Stimulated activated naive CD4-positive, alpha-beta T cell treated with Interleukin-2 at 50 U/mL for 16 hours (primary cell): ENCODE measurements at regions not wholly inside any gene's neighbourhood (a gene's known extent, or its start where the extent isn't known, plus 50 kb on each side); places are given as distances from the start of the nearest gene placed in this dataset.

Experiments
- DNase-seq: peaks from one replicate; lab custom pipeline; 2025; lab: John Stamatoyannopoulos, UW

GRCh38 chr21:38885909-38886308 lies 80.2 kb downstream of the ETS2 start:
- DNase-seq = no peak

- no peak for DNase-seq
Measured at GRCh38 chr21:38884440-38884839, 78.7 kb downstream of the ETS2 start.

- DNase-seq = no peak
Measured at GRCh38 chr21:38883142-38883541, 77.4 kb downstream of the ETS2 start.

GRCh38 chr21:38881131-38881530 lies 75.4 kb downstream of the ETS2 start:
- DNase-seq = no peak

GRCh38 chr21:38880577-38880966 lies 74.8 kb downstream of the ETS2 start:
- no peak for DNase-seq

- no peak for DNase-seq
Measured at GRCh38 chr21:38879912-38880576, 74.3 kb downstream of the ETS2 start.

- no peak for DNase-seq
Measured at GRCh38 chr21:38878379-38879179, 72.8 kb downstream of the ETS2 start.

- no peak for DNase-seq
Measured at GRCh38 chr21:38875694-38876492, 70.2 kb downstream of the ETS2 start.
